ENCODE measurements at regions not wholly inside any gene's neighbourhood (a gene's known extent, or its start where the extent isn't known, plus 50 kb on each side); places are given as distances from the start of the nearest gene placed in this dataset.

GRCh38 chr4:149055624-149056023 is 613.4 kb upstream of the NR3C2 start:
- no peak for TF ChIP-seq CTCF (optimal IDR thresholded peaks at IDR 0.05 in 1 of 3, IDR thresholded peaks at IDR 0.05 in 1 of 3, conservative IDR thresholded peaks at IDR 0.05 in 1 of 3; ENCODE audit: extremely low read depth in 1 of 3, insufficient read depth in 2 of 3, low read length in 3 of 3)
- no peak for TF ChIP-seq EZH2 (IDR thresholded peaks at IDR 0.05; ENCODE audit: low read length)
